HFFc6 (cell line): ENCODE measurements at regions not wholly inside any gene's neighbourhood (a gene's known extent, or its start where the extent isn't known, plus 50 kb on each side); places are given as distances from the start of the nearest gene placed in this dataset.

Experiments
- DNase-seq: peaks from one replicate; pipeline ENCODE4 v3.0.0-alpha.2; 2018
- H3K27ac Mint-ChIP-seq: 2 replicates; pipeline ENCODE4 v1.8.0; 2020; ENCODE audit warnings: mild to moderate bottlenecking, mixed read lengths
- H3K27me3 Mint-ChIP-seq: 2 replicates; pipeline ENCODE4 v1.8.0; 2021; ENCODE audit warnings: mild to moderate bottlenecking, moderate library complexity, mixed read lengths; ENCODE audit not compliant: insufficient read depth
- H3K36me3 Mint-ChIP-seq: 2 replicates; pipeline ENCODE4 v1.8.0; 2021; ENCODE audit warnings: low read depth, mixed read lengths
- H3K4me1 Mint-ChIP-seq: 2 replicates; pipeline ENCODE4 v1.8.0; 2020; ENCODE audit warnings: low read depth, mixed read lengths
- H3K4me3 Mint-ChIP-seq: 2 replicates; pipeline ENCODE4 v1.8.0; 2020; ENCODE audit warnings: mild to moderate bottlenecking, moderate library complexity, mixed read lengths
- H3K9me3 Mint-ChIP-seq: 2 replicates; pipeline ENCODE4 v1.8.0; 2020; ENCODE audit warnings: mild to moderate bottlenecking, mixed read lengths
- TF ChIP-seq, protein P1 (sequence below): fragments of 200-600 bp; sonication (generic); IDR thresholded peaks from 2 replicates; pipeline ENCODE4 v1.5.0; 2021; ENCODE audit warnings: antibody characterized with exemption, mild to moderate bottlenecking

GRCh38 chr6:105603788-105604586 is 201.1 kb upstream of the PREP start:
- peaks cover 7% of the 10 kb centered on the region; the same call in 1 of the 2 replicates for H3K36me3 Mint-ChIP-seq
- DNase-seq, result peak; percentile 35

DNA sequence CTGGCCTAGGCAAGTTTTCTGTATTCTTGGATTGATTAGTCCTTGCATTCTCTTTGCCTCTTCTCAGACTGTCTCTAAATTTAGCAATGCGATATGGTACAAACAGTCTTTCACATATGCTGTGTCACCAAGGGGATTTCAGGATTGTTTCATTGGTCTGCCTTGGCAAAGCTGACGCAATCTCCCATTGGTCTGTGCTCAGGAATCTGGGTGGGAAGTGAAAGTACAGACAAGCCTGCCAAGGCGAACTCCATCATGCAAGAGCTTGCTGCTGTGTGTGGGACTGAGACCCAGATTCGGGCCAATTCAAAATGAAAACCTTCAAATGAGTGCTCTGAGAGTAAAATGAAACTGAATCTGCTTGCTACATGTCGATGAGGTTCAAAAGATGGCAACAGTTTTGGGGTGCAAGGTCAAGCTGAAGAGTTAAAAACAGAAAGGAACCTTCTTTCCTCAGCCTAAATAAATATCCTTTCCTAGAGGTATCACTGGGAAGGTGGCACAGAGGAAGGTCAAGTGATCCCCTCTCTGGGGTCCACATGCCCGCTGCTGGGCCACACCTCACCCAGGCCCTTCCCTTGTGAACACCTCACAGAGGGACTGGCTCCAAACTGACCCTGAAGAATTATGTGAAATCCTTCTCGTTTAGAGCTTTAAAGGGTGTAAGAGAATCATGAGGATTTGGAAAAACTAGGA is 198.8 kb upstream of the PREP start:
- Mint-ChIP-seq H3K4me1 (peaks cover 75% of the 10 kb centered on the region), H3K4me3 (peak overlapping the region; percentile 80), H3K27ac (peak overlapping the region; percentile 91), H3K36me3 (peaks cover 7% of the 10 kb centered on the region; the same call in 1 of the 2 replicates), H3K27me3 (no peaks in the 10 kb centered on the region), H3K9me3 (no peaks in the 10 kb centered on the region)
- peak; percentile 94 for DNase-seq
- TF ChIP-seq, protein P1, sequence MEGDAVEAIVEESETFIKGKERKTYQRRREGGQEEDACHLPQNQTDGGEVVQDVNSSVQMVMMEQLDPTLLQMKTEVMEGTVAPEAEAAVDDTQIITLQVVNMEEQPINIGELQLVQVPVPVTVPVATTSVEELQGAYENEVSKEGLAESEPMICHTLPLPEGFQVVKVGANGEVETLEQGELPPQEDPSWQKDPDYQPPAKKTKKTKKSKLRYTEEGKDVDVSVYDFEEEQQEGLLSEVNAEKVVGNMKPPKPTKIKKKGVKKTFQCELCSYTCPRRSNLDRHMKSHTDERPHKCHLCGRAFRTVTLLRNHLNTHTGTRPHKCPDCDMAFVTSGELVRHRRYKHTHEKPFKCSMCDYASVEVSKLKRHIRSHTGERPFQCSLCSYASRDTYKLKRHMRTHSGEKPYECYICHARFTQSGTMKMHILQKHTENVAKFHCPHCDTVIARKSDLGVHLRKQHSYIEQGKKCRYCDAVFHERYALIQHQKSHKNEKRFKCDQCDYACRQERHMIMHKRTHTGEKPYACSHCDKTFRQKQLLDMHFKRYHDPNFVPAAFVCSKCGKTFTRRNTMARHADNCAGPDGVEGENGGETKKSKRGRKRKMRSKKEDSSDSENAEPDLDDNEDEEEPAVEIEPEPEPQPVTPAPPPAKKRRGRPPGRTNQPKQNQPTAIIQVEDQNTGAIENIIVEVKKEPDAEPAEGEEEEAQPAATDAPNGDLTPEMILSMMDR, result no peak

More at GRCh38 chr6:105603788-105604586, 201.1 kb upstream of the PREP start:
- H3K27ac Mint-ChIP-seq, result 0 out of 2 replicates have a peak overlapping the region, but pooled peaks have one; percentile 3
- no peaks in the 10 kb centered on the region for H3K9me3 Mint-ChIP-seq
- no peaks in the 10 kb centered on the region; the same call in 1 of the 2 replicates for H3K27me3 Mint-ChIP-seq
- TF ChIP-seq, protein P1, result no peak
- H3K4me3 Mint-ChIP-seq, result no peak overlapping the region
- peaks cover 80% of the 10 kb centered on the region for H3K4me1 Mint-ChIP-seq

DNA sequence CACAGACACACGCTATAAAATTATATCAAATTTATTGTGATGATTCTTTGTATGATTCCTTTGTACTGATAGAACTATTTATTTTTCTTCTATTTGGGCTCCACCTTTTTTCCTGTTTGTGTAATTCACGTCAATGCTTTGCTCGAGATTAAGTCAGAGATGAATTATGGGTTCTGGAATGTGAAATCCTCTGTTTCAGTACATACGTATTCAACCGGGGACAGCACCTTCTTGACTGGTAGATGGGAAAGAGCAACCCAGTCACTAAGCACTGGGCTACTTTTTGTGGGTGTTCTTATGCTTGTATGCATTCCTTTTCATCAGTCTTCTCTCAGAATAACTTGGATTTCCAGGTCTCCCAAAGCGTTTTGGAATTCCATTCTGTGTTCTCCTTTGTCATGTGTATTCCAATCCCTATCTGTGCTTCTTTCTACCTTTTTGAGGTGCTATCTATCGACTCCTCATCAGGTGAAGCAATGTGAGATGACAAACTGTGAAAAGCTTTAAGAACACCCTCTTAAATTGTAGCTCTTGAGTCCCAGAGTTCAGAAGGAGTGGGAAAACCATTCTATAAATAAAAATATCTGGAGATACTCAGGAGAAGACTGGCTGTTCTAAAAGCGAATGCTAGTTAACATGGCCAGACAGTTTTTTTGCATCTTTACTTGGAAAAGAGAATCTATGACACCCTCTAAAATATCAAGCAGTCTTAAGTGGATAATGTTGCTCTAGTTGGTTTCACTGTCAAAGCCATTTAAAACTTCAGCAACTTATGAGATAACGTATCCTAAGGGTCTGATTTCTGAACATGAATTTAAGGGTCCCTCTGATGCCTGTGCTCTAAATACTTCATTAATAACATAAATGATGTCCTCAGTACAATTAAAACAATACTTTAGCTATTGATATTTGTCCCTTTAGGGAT is 197.7 kb upstream of the PREP start:
- Mint-ChIP-seq H3K27ac (peak overlapping the region; percentile 91), H3K36me3 (peaks cover 6% of the 10 kb centered on the region; the same call in 1 of the 2 replicates), H3K4me1 (peaks cover 83% of the 10 kb centered on the region), H3K9me3 (no peaks in the 10 kb centered on the region), H3K4me3 (peak overlapping the region; percentile 80), H3K27me3 (no peaks in the 10 kb centered on the region)
- peak; percentile 33 for DNase-seq
- TF ChIP-seq, protein P1, result no peak

- H3K27me3 Mint-ChIP-seq, result no peaks in the 10 kb centered on the region
- DNase-seq, result no peak
- TF ChIP-seq, protein P1, result no peak
- H3K4me1 Mint-ChIP-seq, result peaks cover 92% of the 10 kb centered on the region
- H3K4me3 Mint-ChIP-seq, result no peak overlapping the region
- H3K36me3 Mint-ChIP-seq, result no peaks in the 10 kb centered on the region
- H3K9me3 Mint-ChIP-seq, result no peaks in the 10 kb centered on the region
- no peak overlapping the region; the same call in 1 of the 2 replicates for H3K27ac Mint-ChIP-seq
Measured at GRCh38 chr6:105598264-105598663, 195.4 kb upstream of the PREP start.

DNA sequence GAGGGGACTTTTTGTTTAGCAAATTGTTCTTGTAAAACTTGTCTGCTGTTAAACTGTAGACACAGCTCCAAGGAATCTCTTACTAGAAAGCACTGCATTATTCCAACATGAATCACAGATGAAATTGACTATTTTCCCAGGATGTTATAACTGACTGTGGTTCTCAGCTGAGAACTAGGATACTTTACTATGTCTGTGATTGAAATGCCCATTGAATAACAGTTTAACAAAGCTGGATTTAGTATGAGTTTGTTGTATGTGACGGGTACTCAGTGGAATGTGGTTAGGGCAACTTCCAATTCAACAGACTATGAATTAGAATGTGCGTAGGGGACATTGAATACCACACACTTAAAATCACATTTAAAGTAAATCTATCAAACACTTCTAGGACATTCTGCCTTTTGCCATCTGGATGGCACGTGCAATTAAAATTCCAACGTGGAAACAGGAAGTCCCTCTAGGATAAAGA is 193.4 kb upstream of the PREP start:
- peak overlapping the region; percentile 83 for H3K27ac Mint-ChIP-seq
- peak overlapping the region; percentile 24; the same call in 1 of the 2 replicates for H3K4me3 Mint-ChIP-seq
- peak; percentile 98 for DNase-seq
- no peaks in the 10 kb centered on the region for H3K9me3 Mint-ChIP-seq
- no peaks in the 10 kb centered on the region for H3K27me3 Mint-ChIP-seq
- TF ChIP-seq, protein P1, result no peak
- H3K36me3 Mint-ChIP-seq, result no peaks in the 10 kb centered on the region
- H3K4me1 Mint-ChIP-seq, result peaks cover 94% of the 10 kb centered on the region
